ENCODE measurements at regions not wholly inside any gene's neighbourhood (a gene's known extent, or its start where the extent isn't known, plus 50 kb on each side); places are given as distances from the start of the nearest gene placed in this dataset.
"Not testable (repeated sequence)": the region's sequence is repeated elsewhere in the genome, so short reads cannot be mapped to it uniquely, and the experiment has no call there.

- Histone ChIP-seq H2AFZ (ENCODE audit: low read length) (no peak overlapping the region), H3K9me2 (replicated peaks; ENCODE audit: low read depth, low read length) (no peaks in the 10 kb centered on the region; the same call in 1 of the 2 replicates), H3K27me3 (ENCODE audit: insufficient read depth, low read length, poor library complexity, severe bottlenecking) (peaks cover 19% of the 10 kb centered on the region), H3K79me2 (ENCODE audit: insufficient read depth, low read length) (no peaks in the 10 kb centered on the region), H3K4me2 (ENCODE audit: low read depth, low read length, poor library complexity, severe bottlenecking) (no peak overlapping the region), H3K9ac (ENCODE audit: low read depth, low read length, poor library complexity, severe bottlenecking) (no peak overlapping the region), H3K4me1 (ENCODE audit: insufficient read depth, low read length, poor library complexity, severe bottlenecking) (peaks cover 5% of the 10 kb centered on the region), H3F3A (ENCODE audit: low read depth) (no peaks in the 10 kb centered on the region), H3K4me3 (ENCODE audit: low read length, poor library complexity, severe bottlenecking) (no peak overlapping the region), H3K36me3 (ENCODE audit: insufficient read depth, low read length) (no peaks in the 10 kb centered on the region), H3K9me3 (ENCODE audit: insufficient read depth, low read depth, low read length) (no peaks in the 10 kb centered on the region), H4K20me1 (ENCODE audit: insufficient read depth, low read length, poor library complexity, severe bottlenecking) (no peaks in the 10 kb centered on the region)
- TF ChIP-seq EZH2phosphoT487 (IDR thresholded peaks at IDR 0.05; ENCODE audit: borderline replicate concordance) (no peak), CTCF (conservative IDR thresholded peaks at IDR 0.05; ENCODE audit: low read length) (no peak)
These were observed 1077.5 kb downstream of the PCDH9 start for GRCh38 chr13:66152596-66152995.

GRCh38 chr13:66144357-66144756 lies 1085.8 kb downstream of the PCDH9 start:
- H3K79me2 ChIP-seq (ENCODE audit: insufficient read depth, low read length); H3K9ac ChIP-seq (ENCODE audit: low read depth, low read length, poor library complexity, severe bottlenecking); H3K9me2 ChIP-seq (replicated peaks; ENCODE audit: low read depth, low read length); H3K9me3 ChIP-seq (ENCODE audit: insufficient read depth, low read depth, low read length); H3K36me3 ChIP-seq (ENCODE audit: insufficient read depth, low read length); H3K4me3 ChIP-seq (ENCODE audit: low read length, poor library complexity, severe bottlenecking); H3K27me3 ChIP-seq (ENCODE audit: insufficient read depth, low read length, poor library complexity, severe bottlenecking); H3K4me1 ChIP-seq (ENCODE audit: insufficient read depth, low read length, poor library complexity, severe bottlenecking); H4K20me1 ChIP-seq (ENCODE audit: insufficient read depth, low read length, poor library complexity, severe bottlenecking); H3K4me2 ChIP-seq (ENCODE audit: low read depth, low read length, poor library complexity, severe bottlenecking); H2AFZ ChIP-seq (ENCODE audit: low read length); H3F3A ChIP-seq (ENCODE audit: low read depth): not testable (repeated sequence)

GRCh38 chr13:66139701-66140100 lies 1090.4 kb downstream of the PCDH9 start:
- Histone ChIP-seq H3K4me3 (ENCODE audit: low read length, poor library complexity, severe bottlenecking) (no peak overlapping the region), H3K36me3 (ENCODE audit: insufficient read depth, low read length) (no peaks in the 10 kb centered on the region), H3K4me1 (ENCODE audit: insufficient read depth, low read length, poor library complexity, severe bottlenecking) (no peaks in the 10 kb centered on the region), H3K9ac (ENCODE audit: low read depth, low read length, poor library complexity, severe bottlenecking) (no peak overlapping the region), H3F3A (ENCODE audit: low read depth) (no peaks in the 10 kb centered on the region), H3K4me2 (ENCODE audit: low read depth, low read length, poor library complexity, severe bottlenecking) (no peak overlapping the region), H3K79me2 (ENCODE audit: insufficient read depth, low read length) (no peaks in the 10 kb centered on the region), H3K9me3 (ENCODE audit: insufficient read depth, low read depth, low read length) (no peaks in the 10 kb centered on the region), H4K20me1 (ENCODE audit: insufficient read depth, low read length, poor library complexity, severe bottlenecking) (no peaks in the 10 kb centered on the region), H3K9me2 (replicated peaks; ENCODE audit: low read depth, low read length) (no peaks in the 10 kb centered on the region), H3K27me3 (ENCODE audit: insufficient read depth, low read length, poor library complexity, severe bottlenecking) (no peaks in the 10 kb centered on the region), H2AFZ (ENCODE audit: low read length) (no peak overlapping the region)
- TF ChIP-seq EZH2phosphoT487 (IDR thresholded peaks at IDR 0.05; ENCODE audit: borderline replicate concordance) (no peak), CTCF (conservative IDR thresholded peaks at IDR 0.05; ENCODE audit: low read length) (no peak)

GRCh38 chr13:66139250-66139649 lies 1090.9 kb downstream of the PCDH9 start:
- Histone ChIP-seq H3K4me1 (ENCODE audit: insufficient read depth, low read length, poor library complexity, severe bottlenecking) (no peaks in the 10 kb centered on the region), H3K9me3 (ENCODE audit: insufficient read depth, low read depth, low read length) (no peaks in the 10 kb centered on the region), H3F3A (ENCODE audit: low read depth) (no peaks in the 10 kb centered on the region), H3K4me3 (ENCODE audit: low read length, poor library complexity, severe bottlenecking) (no peak overlapping the region), H2AFZ (ENCODE audit: low read length) (no peak overlapping the region), H3K36me3 (ENCODE audit: insufficient read depth, low read length) (no peaks in the 10 kb centered on the region), H3K27me3 (ENCODE audit: insufficient read depth, low read length, poor library complexity, severe bottlenecking) (no peaks in the 10 kb centered on the region), H3K79me2 (ENCODE audit: insufficient read depth, low read length) (no peaks in the 10 kb centered on the region), H3K4me2 (ENCODE audit: low read depth, low read length, poor library complexity, severe bottlenecking) (no peak overlapping the region), H4K20me1 (ENCODE audit: insufficient read depth, low read length, poor library complexity, severe bottlenecking) (no peaks in the 10 kb centered on the region), H3K9ac (ENCODE audit: low read depth, low read length, poor library complexity, severe bottlenecking) (no peak overlapping the region), H3K9me2 (replicated peaks; ENCODE audit: low read depth, low read length) (no peaks in the 10 kb centered on the region)
- TF ChIP-seq EZH2phosphoT487 (IDR thresholded peaks at IDR 0.05; ENCODE audit: borderline replicate concordance) = no peak
- TF ChIP-seq CTCF (conservative IDR thresholded peaks at IDR 0.05; ENCODE audit: low read length) = no peak

Measured in Loucy (cell line).